Neuronal stem cell (in vitro differentiated cells): ENCODE measurements at regions not wholly inside any gene's neighbourhood (a gene's known extent, or its start where the extent isn't known, plus 50 kb on each side); places are given as distances from the start of the nearest gene placed in this dataset.

Experiments used
- DNase-seq: peaks from one replicate; pipeline ENCODE4 v3.0.0-alpha.2; 2013; ENCODE audit warnings: low spot score
- H2AFZ ChIP-seq: one replicate; pipeline ENCODE4 v1.6.1; 2013; ENCODE audit warnings: mild to moderate bottlenecking, low read length, inconsistent platforms
- H2AK5ac ChIP-seq: 2 replicates; pipeline ENCODE4 v1.6.1; 2013; ENCODE audit warnings: low read depth, mild to moderate bottlenecking, inconsistent platforms, low read length, moderate library complexity, mixed read lengths
- H2BK120ac ChIP-seq: 2 replicates; pipeline ENCODE4 v1.6.1; 2013; ENCODE audit warnings: low read depth, mild to moderate bottlenecking, inconsistent platforms, low read length, moderate library complexity, mixed read lengths
- H2BK12ac ChIP-seq: one replicate; pipeline ENCODE4 v1.6.1; 2013; ENCODE audit warnings: low read length, inconsistent platforms
- H2BK15ac ChIP-seq: 2 replicates; pipeline ENCODE4 v1.6.1; 2013; ENCODE audit warnings: mild to moderate bottlenecking, low read length, inconsistent platforms, mixed read lengths
- H2BK5ac ChIP-seq: one replicate; pipeline ENCODE4 v1.6.1; 2013; ENCODE audit warnings: inconsistent platforms, mild to moderate bottlenecking, low read length, moderate library complexity
- H3K14ac ChIP-seq: one replicate; pipeline ENCODE4 v1.6.1; 2013; ENCODE audit warnings: low read length, inconsistent platforms
- H3K18ac ChIP-seq: 2 replicates; pipeline ENCODE4 v1.6.1; 2013; ENCODE audit warnings: low read length, inconsistent platforms
- H3K23ac ChIP-seq: 2 replicates; pipeline ENCODE4 v1.6.1; 2013; ENCODE audit warnings: low read depth, mild to moderate bottlenecking, mixed read lengths, low read length, inconsistent platforms; ENCODE audit not compliant: poor library complexity
- H3K27ac ChIP-seq: replicated peaks from 3 replicates; pipeline ENCODE4 v1.5.1; 2013; ENCODE audit warnings: low read length, inconsistent platforms
- H3K27me3 ChIP-seq, 3 experiments: 2 replicates each; pipeline ENCODE4 v1.6.1; 2013; ENCODE audit warnings: low read length in 3 of 3, mild to moderate bottlenecking in 2 of 3, inconsistent platforms in 1 of 3, low read depth in 1 of 3, mixed read lengths in 1 of 3, moderate library complexity in 1 of 3; ENCODE audit not compliant: control insufficient read depth in 3 of 3, insufficient read depth in 3 of 3
- H3K36me3 ChIP-seq, 2 donors: replicated peaks in 1 of 2; 2 replicates each; pipeline ENCODE4 v1.6.1; 2013; ENCODE audit warnings: low read length in 2 of 2; ENCODE audit not compliant: control insufficient read depth in 2 of 2, insufficient read depth in 2 of 2
- H3K4ac ChIP-seq: 2 replicates; pipeline ENCODE4 v1.6.1; 2013; ENCODE audit warnings: inconsistent platforms, mild to moderate bottlenecking, low read length, moderate library complexity
- H3K4me1 ChIP-seq, 2 donors: 1 replicate in 1 of 2; 2 replicates in 1 of 2; pipeline ENCODE4 v1.6.1; 2013; ENCODE audit warnings: low read length in 2 of 2, low read depth in 1 of 2; ENCODE audit not compliant: control insufficient read depth in 2 of 2, insufficient read depth in 1 of 2
- H3K4me2 ChIP-seq: one replicate; pipeline ENCODE4 v1.6.1; 2013; ENCODE audit warnings: mild to moderate bottlenecking, low read length, inconsistent platforms; ENCODE audit not compliant: insufficient read depth, poor library complexity, severe bottlenecking
- H3K4me3 ChIP-seq, 2 donors: 2 replicates each; pipeline ENCODE4 v1.5.1; 2013; ENCODE audit warnings: low read length in 2 of 2, mild to moderate bottlenecking in 2 of 2, inconsistent platforms in 1 of 2, moderate library complexity in 1 of 2
- H3K79me1 ChIP-seq: one replicate; pipeline ENCODE4 v1.6.1; 2013; ENCODE audit warnings: low read depth, mild to moderate bottlenecking, inconsistent platforms, low read length, moderate library complexity
- H3K9ac ChIP-seq: one replicate; pipeline ENCODE4 v1.6.1; 2013; ENCODE audit warnings: mild to moderate bottlenecking, low read depth, low read length, inconsistent platforms; ENCODE audit not compliant: poor library complexity
- H3K9me3 ChIP-seq, 2 donors: replicated peaks in 1 of 2; 2 replicates each; pipeline versions ENCODE3 to v1.6.1; 2013; ENCODE audit warnings: low read length in 2 of 2, mild to moderate bottlenecking in 2 of 2, inconsistent platforms in 1 of 2, low read depth in 1 of 2, mixed read lengths in 1 of 2, moderate library complexity in 1 of 2; ENCODE audit not compliant: control insufficient read depth in 2 of 2, insufficient read depth in 1 of 2
- H4K8ac ChIP-seq: one replicate; pipeline ENCODE4 v1.6.1; 2013; ENCODE audit warnings: low read depth, mild to moderate bottlenecking, inconsistent platforms, low read length, moderate library complexity
- H4K91ac ChIP-seq: one replicate; pipeline ENCODE4 v1.6.1; 2013; ENCODE audit warnings: low read length, low read depth, mild to moderate bottlenecking, inconsistent platforms; ENCODE audit not compliant: poor library complexity
- WGBS, 2 donors: extraction: QIAGEN DNeasy Blood & Tissue Kit; methylation state at CpG; one replicate each; pipeline ENCODE4 v1.1.7; 2013; ENCODE audit warnings: missing lambda C conversion rate in 2 of 2, mixed read lengths in 1 of 2; ENCODE audit not compliant: insufficient read length in 2 of 2, insufficient replicate concordance in 1 of 2; ENCODE audit errors: extremely low coverage in 2 of 2; 5-methylcytosine and 5-hydroxymethylcytosine counted together

DNA sequence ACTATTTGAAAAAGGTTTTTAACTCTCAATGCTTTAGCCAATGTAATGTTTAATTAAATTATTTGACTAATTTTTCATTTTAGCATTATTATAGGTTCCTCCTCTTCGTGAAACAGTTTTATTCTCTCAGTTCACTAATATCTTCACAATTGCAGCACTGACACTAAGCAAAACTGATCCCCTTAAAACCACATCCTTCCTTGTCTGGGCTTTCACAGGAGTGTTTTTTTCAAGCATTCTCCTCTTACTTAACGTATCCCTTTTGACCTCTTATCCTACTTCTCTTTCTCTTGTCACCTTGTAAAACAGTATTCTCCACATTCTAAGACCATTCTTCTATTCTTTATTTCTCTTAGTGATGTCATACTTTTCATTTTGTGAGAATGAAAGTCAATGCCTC, 112.8 kb downstream of the DSC3 start:
- Histone ChIP-seq H2AK5ac (no peak overlapping the region), H4K91ac (no peak overlapping the region), H2BK15ac (no peak overlapping the region), H3K23ac (no peak overlapping the region), H3K4me1 (no peaks in the 10 kb centered on the region), H3K79me1 (no peaks in the 10 kb centered on the region), H3K27me3 (no peaks in the 10 kb centered on the region), H3K4ac (no peak overlapping the region), H3K14ac (no peak overlapping the region), H4K8ac (no peak overlapping the region), H3K36me3 (no peaks in the 10 kb centered on the region), H3K18ac (no peak overlapping the region), H2BK12ac (no peak overlapping the region), H3K9me3 (no peaks in the 10 kb centered on the region), H3K4me2 (no peak overlapping the region), H3K4me3 (no peak overlapping the region), H2BK5ac (no peak overlapping the region), H3K27ac (no peak overlapping the region), H2BK120ac (no peak overlapping the region), H2AFZ (no peak overlapping the region), H3K9ac (no peak overlapping the region)
- no CpG with 5 or more reads among the region's 2 CpGs for WGBS, 2 donors
- no peak for DNase-seq

DNA sequence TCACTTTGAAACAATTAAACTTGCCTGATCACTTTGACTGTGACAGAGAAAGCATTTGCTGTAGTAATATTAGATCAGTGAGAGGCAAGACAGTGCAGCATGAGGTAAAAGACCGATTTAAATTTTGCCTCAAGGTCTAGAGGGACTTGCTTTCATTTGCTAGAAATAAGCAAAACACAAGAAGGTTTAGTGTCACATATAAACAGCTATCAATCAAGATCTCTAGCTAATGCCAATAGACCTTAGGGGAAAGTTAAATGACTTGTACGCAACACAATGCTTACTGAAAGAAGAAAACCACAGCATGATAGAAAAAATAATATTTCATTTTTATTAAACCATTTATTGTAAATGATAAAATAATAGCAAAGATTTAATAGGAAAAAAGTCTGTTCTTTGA, 113.5 kb downstream of the DSC3 start:
- H3K27me3 ChIP-seq: no peaks in the 10 kb centered on the region
- DNase-seq: no peak
- WGBS, 2 donors: no CpG with 5 or more reads among the region's 2 CpGs
- no peak overlapping the region for H3K23ac ChIP-seq
- no peak overlapping the region for H2BK120ac ChIP-seq
- H3K18ac ChIP-seq: no peak overlapping the region
- no peak overlapping the region for H4K8ac ChIP-seq
- no peak overlapping the region for H2BK15ac ChIP-seq
- H3K4me2 ChIP-seq: no peak overlapping the region
- H4K91ac ChIP-seq: no peak overlapping the region
- no peak overlapping the region for H2AFZ ChIP-seq
- no peaks in the 10 kb centered on the region for H3K9me3 ChIP-seq
- no peak overlapping the region for H2BK5ac ChIP-seq
- H3K4me3 ChIP-seq: no peak overlapping the region
- no peak overlapping the region for H3K4ac ChIP-seq
- H3K27ac ChIP-seq: no peak overlapping the region
- no peak overlapping the region for H2BK12ac ChIP-seq
- H3K79me1 ChIP-seq: no peaks in the 10 kb centered on the region
- H3K36me3 ChIP-seq: no peaks in the 10 kb centered on the region
- H3K9ac ChIP-seq: no peak overlapping the region
- no peaks in the 10 kb centered on the region for H3K4me1 ChIP-seq
- no peak overlapping the region for H2AK5ac ChIP-seq
- H3K14ac ChIP-seq: no peak overlapping the region

DNA sequence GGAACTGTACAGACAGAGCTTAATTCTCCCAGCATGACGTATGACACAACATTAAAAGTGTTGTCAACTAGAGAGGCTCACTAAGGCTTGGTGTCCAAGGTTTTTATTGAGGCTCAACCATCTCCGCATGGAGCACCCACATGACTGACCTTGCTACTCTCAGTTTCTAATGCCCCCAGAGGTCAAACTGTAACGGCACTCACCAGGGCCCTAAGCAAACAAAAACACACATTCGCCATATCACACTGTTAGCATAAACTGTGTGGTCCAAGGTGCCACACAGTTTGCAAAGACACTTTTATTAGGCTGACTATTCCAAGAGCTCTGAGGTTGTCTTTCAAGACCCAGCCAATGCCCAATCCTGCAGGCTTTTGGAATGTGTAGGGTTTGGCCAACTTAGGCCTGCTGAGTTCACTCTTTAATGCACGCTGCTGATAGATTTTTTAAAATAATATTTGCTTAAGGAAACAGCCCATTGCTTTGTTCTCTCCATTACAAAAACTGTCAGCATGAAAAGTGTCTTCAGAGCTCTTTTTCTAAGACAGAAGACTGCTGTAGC, 114.9 kb downstream of the DSC3 start:
- Histone ChIP-seq H3K36me3 (no peaks in the 10 kb centered on the region), H2BK15ac (no peak overlapping the region), H3K4me2 (no peak overlapping the region), H3K9me3 (no peaks in the 10 kb centered on the region), H3K79me1 (no peaks in the 10 kb centered on the region), H2AK5ac (no peak overlapping the region), H3K18ac (no peak overlapping the region), H3K4ac (no peak overlapping the region), H4K8ac (no peak overlapping the region), H3K4me3 (no peak overlapping the region), H2AFZ (no peak overlapping the region), H2BK5ac (no peak overlapping the region), H3K9ac (no peak overlapping the region), H3K4me1 (no peaks in the 10 kb centered on the region), H2BK12ac (no peak overlapping the region), H4K91ac (no peak overlapping the region), H3K27ac (no peak overlapping the region), H3K27me3 (no peaks in the 10 kb centered on the region), H3K14ac (no peak overlapping the region), H2BK120ac (no peak overlapping the region), H3K23ac (no peak overlapping the region)
- no CpG with 5 or more reads among the region's 5 CpGs for WGBS, 2 donors
- DNase-seq: no peak

GRCh38 chr18:30927042-30927441, 115.5 kb downstream of the DSC3 start:
- Histone ChIP-seq H3K27me3 (no peaks in the 10 kb centered on the region), H3K9ac (no peak overlapping the region), H3K4me3 (no peak overlapping the region), H2AK5ac (no peak overlapping the region), H3K27ac (no peak overlapping the region), H3K23ac (no peak overlapping the region), H2BK15ac (no peak overlapping the region), H4K91ac (no peak overlapping the region), H3K4me2 (no peak overlapping the region), H3K14ac (no peak overlapping the region), H2BK120ac (no peak overlapping the region), H3K4me1 (no peaks in the 10 kb centered on the region), H3K4ac (no peak overlapping the region), H2AFZ (no peak overlapping the region), H4K8ac (no peak overlapping the region), H3K79me1 (no peaks in the 10 kb centered on the region), H2BK5ac (no peak overlapping the region), H3K36me3 (no peaks in the 10 kb centered on the region), H3K9me3 (no peaks in the 10 kb centered on the region), H3K18ac (no peak overlapping the region), H2BK12ac (no peak overlapping the region)
- WGBS, 2 donors: no CpG with 5 or more reads among the region's 1 CpG
- DNase-seq: no peak
